ENCODE measurements at regions not wholly inside any gene's neighbourhood (a gene's known extent, or its start where the extent isn't known, plus 50 kb on each side); places are given as distances from the start of the nearest gene placed in this dataset.

GRCh38 chr3:155018621-155019330, 61.3 kb upstream of the MME start:
- Mint-ChIP-seq H3K27ac (ENCODE audit: unreplicated experiment) (no peak overlapping the region), H3K4me3 (ENCODE audit: unreplicated experiment) (no peak overlapping the region), H3K27me3 (ENCODE audit: unreplicated experiment) (peaks cover 6% of the 10 kb centered on the region), H3K36me3 (ENCODE audit: low read depth, unreplicated experiment) (no peaks in the 10 kb centered on the region), H3K9me3 (ENCODE audit: unreplicated experiment) (no peaks in the 10 kb centered on the region), H3K4me1 (ENCODE audit: unreplicated experiment) (peaks cover 16% of the 10 kb centered on the region)
- no peak for DNase-seq (ENCODE audit: low spot score)
- no peak for TF ChIP-seq CTCF (IDR thresholded peaks at IDR 0.05; ENCODE audit: unreplicated experiment)

DNA sequence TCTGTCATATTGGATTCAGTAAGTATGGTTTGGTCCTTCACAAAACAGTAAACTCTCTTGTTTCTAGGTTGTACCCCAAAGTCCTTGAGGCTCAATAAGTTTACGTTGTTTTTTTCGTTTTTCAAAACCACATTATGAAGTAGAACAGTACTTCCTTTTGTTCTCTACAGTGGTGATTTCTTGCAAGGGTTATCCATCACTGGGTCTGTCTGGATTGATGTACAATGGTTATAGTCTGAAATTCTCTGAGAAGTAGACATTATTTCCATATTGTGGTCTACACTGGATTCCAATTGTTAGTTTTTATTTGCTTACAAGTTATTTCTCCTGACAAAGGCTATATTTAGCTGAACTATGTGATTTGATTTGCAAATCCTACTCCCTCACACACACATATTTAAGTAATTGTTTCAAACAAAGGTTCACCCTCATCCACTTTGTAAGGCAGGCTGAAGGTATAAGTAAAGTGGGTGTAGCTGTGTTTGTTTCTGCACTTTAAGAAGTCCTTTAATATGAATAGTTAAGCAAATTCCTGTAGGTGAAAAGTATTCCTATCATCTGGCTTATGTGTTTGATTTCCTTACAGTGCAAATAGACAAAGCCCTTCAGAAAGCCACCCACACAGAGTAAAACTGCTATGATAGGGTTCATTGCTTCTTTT, 64.2 kb upstream of the MME start:
- Mint-ChIP-seq H3K4me1 (ENCODE audit: unreplicated experiment) (peaks cover 19% of the 10 kb centered on the region), H3K9me3 (ENCODE audit: unreplicated experiment) (no peaks in the 10 kb centered on the region), H3K27me3 (ENCODE audit: unreplicated experiment) (peaks cover 9% of the 10 kb centered on the region), H3K36me3 (ENCODE audit: low read depth, unreplicated experiment) (no peaks in the 10 kb centered on the region), H3K4me3 (ENCODE audit: unreplicated experiment) (no peak overlapping the region), H3K27ac (ENCODE audit: unreplicated experiment) (no peak overlapping the region)
- no peak for DNase-seq (ENCODE audit: low spot score)
- no peak for TF ChIP-seq CTCF (IDR thresholded peaks at IDR 0.05; ENCODE audit: unreplicated experiment)

DNA sequence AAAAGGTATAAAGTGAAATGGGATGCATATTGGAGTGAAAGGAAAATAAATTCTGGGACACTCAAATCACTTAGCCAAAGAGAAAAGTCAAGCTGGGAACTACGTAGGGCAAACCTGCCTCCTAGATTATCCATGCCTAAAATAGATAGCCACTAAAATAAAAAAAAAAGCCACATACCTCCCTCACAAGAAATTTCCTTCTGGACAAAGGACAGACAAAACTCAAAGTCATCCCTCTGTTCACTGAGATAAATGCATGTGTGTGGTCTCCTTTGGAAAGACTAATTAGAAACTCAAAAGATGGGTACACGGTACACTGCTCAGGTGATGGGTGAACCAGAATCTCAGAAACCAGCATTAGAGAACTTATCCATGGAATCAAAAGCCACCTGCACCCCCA, 65.2 kb upstream of the MME start:
- Mint-ChIP-seq H3K9me3 (ENCODE audit: unreplicated experiment) (no peaks in the 10 kb centered on the region), H3K36me3 (ENCODE audit: low read depth, unreplicated experiment) (no peaks in the 10 kb centered on the region), H3K27me3 (ENCODE audit: unreplicated experiment) (peaks cover 11% of the 10 kb centered on the region), H3K4me3 (ENCODE audit: unreplicated experiment) (no peak overlapping the region), H3K27ac (ENCODE audit: unreplicated experiment) (no peak overlapping the region), H3K4me1 (ENCODE audit: unreplicated experiment) (peaks cover 18% of the 10 kb centered on the region)
- no peak for DNase-seq (ENCODE audit: low spot score)
- no peak for TF ChIP-seq CTCF (IDR thresholded peaks at IDR 0.05; ENCODE audit: unreplicated experiment)

DNA sequence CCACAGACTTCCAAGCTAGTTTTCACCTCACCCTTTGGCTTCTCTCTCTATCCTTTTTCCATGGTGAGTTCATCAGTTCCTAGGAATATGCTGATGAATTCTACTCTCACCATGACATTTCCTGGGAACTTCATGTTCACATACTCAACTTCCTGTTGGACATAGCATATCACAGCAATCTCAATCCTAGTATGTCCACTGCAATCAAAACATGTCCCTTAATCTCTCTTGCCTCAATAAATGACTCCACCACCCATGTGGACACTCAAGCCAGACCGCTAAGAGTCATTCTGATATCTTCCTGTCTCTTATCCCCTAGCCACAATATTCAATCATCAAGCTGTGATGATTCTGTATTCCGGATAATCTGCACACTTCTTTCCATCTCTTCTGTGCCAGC, 66.7 kb upstream of the MME start:
- H3K4me1 Mint-ChIP-seq (ENCODE audit: unreplicated experiment): peaks cover 5% of the 10 kb centered on the region
- H3K4me3 Mint-ChIP-seq (ENCODE audit: unreplicated experiment): no peak overlapping the region
- H3K27ac Mint-ChIP-seq (ENCODE audit: unreplicated experiment): no peak overlapping the region
- no peaks in the 10 kb centered on the region for H3K9me3 Mint-ChIP-seq (ENCODE audit: unreplicated experiment)
- TF ChIP-seq CTCF (IDR thresholded peaks at IDR 0.05; ENCODE audit: unreplicated experiment): no peak
- no peaks in the 10 kb centered on the region for H3K36me3 Mint-ChIP-seq (ENCODE audit: low read depth, unreplicated experiment)
- peaks cover 7% of the 10 kb centered on the region for H3K27me3 Mint-ChIP-seq (ENCODE audit: unreplicated experiment)
- no peak for DNase-seq (ENCODE audit: low spot score)

- Mint-ChIP-seq H3K36me3 (ENCODE audit: low read depth, unreplicated experiment) (no peaks in the 10 kb centered on the region), H3K4me3 (ENCODE audit: unreplicated experiment) (no peak overlapping the region), H3K9me3 (ENCODE audit: unreplicated experiment) (no peaks in the 10 kb centered on the region), H3K4me1 (ENCODE audit: unreplicated experiment) (peaks cover 3% of the 10 kb centered on the region), H3K27ac (ENCODE audit: unreplicated experiment) (no peak overlapping the region), H3K27me3 (ENCODE audit: unreplicated experiment) (peaks cover 5% of the 10 kb centered on the region)
- TF ChIP-seq CTCF (IDR thresholded peaks at IDR 0.05; ENCODE audit: unreplicated experiment): no peak
- no peak for DNase-seq (ENCODE audit: low spot score)
These were observed 67.5 kb upstream of the MME start for GRCh38 chr3:155012584-155012983.

Data from endothelial cell (in vitro differentiated cells).